Gastrocnemius medialis (tissue), 4 donors: ENCODE measurements at regions not wholly inside any gene's neighbourhood (a gene's known extent, or its start where the extent isn't known, plus 50 kb on each side); places are given as distances from the start of the nearest gene placed in this dataset.

Source experiments
- CTCF ChIP-seq, 5 experiments: fragments of 450-650 bp in 3 of 5; fragments of 200-600 bp in 2 of 5; sonication (generic) in 2 of 5; IDR thresholded peaks in 4 of 5; conservative IDR thresholded peaks in 1 of 5; 1 replicate in 4 of 5; 2 replicates in 1 of 5; pipeline ENCODE4 v1.5.1; 2016 to 2019; ENCODE audit warnings: antibody characterized with exemption in 5 of 5, mild to moderate bottlenecking in 3 of 5, moderate library complexity in 3 of 5
- POLR2A ChIP-seq, 2 donors: fragments of 450-650 bp; IDR thresholded peaks; one replicate each; pipeline ENCODE4 v1.6.1; 2017; ENCODE audit warnings: antibody characterized with exemption in 2 of 2, mild to moderate bottlenecking in 2 of 2, moderate library complexity in 2 of 2

- no peak for TF ChIP-seq CTCF (IDR thresholded peaks at IDR 0.05 in 4 of 5, conservative IDR thresholded peaks at IDR 0.05 in 1 of 5)
- TF ChIP-seq POLR2A (IDR thresholded peaks at IDR 0.05), result no peak
Observed at GRCh38 chr13:55705971-55706370, 1434.7 kb upstream of the PRR20A start.
